Activated T-cell treated with anti-CD3 and anti-CD28 coated beads for 24 hours (primary cell): ENCODE measurements at regions not wholly inside any gene's neighbourhood (a gene's known extent, or its start where the extent isn't known, plus 50 kb on each side); places are given as distances from the start of the nearest gene placed in this dataset.

Experiments
- DNase-seq: peaks from one replicate; pipeline ENCODE4 v3.0.0-alpha.2; 2020; ENCODE audit warnings: low read depth

DNA sequence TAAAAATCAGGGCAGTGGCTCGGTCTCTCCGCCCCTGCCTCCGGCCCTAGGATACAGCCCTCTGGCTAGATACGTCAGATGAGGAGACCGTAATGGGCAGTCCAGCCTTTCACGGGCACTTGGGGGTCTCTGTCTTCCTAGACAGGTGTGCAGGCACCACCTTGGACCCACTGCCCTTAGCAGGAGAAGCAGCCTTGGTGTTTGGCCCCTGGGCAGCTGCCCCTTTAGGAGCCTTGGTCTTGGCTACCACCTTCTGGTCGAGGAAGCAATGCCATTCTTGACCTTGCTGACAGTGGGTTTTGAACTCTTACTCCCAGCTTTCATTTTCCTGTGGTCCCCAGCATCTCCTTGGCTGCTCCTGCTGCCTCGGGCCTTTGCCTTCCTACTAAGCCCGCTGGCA, 149.7 kb upstream of the FRMD4B start:
- no peak for DNase-seq

DNA sequence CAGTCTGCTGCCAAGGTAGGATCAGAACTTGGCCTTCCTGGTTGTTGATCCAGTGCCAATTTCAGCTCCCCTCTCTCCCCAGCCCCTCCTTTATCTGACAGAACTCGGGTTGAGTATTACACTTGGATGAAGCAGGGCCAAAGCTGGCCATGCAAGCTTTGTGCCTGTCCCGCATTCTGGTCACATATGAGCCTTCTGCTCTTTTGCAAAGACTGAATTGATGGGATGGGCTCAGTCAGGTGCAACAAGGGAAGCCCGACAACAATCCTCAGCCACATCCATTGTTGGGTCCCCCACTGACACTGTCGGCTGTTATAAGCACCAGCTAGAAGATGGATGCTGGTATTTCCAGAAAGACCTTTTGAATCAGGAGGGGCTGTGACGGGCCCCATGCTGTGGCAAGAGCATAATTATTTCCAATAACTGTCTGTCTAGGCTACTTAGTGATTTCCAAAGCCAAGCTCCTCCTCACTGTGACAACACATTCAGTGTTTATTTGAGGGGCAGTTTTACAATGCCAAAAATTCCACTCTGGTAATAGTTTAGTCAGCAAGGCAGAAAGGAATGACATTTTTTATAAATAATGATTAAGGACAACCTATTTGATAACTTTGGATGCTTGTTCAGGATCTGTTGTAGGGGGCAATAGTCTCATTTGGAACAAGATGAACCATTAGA, 146.8 kb upstream of the FRMD4B start:
- no peak for DNase-seq

DNA sequence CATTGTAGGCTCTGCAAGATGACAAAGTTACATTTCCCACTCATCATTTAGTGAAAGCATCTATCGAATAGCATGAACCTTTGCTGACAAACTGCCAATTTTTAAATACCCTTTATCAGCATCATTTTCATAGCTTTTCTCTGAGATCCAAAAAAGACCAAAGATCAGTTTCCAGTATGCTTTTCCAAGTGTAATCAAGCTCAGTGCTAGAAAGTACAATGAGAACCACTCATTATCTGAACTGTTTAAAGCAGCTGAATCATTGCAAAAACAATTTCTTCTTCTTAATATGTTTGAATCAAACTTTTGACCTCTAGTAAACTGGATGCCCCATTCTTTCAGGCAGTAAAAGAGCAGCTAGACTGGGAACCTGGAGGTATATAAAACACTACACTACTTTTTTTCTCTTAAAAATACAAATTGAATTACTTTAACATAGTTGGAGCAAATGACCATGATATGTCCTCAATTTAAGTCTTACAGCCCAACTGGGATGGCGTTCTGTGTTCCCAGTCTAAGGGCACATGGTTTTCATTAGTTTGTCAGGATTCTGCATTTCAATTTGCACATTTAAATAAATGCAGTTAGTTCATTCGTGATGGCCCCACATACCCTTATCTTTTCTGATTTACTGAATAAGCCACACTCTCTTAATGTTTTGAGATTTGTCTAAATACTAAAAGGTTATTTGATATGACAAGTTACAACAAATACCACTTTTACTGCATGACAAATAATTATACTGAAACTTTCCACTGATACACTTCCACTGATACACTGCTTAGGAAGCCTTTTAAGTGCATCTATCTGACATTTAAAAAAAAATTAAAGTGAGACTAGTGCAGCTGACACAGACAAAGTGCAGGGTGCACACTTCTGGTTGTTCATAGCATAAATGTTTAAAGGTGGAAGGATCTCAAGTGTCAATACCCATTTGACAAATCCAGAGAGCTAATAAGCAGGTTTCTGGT, 146.0 kb upstream of the FRMD4B start:
- no peak for DNase-seq

DNA sequence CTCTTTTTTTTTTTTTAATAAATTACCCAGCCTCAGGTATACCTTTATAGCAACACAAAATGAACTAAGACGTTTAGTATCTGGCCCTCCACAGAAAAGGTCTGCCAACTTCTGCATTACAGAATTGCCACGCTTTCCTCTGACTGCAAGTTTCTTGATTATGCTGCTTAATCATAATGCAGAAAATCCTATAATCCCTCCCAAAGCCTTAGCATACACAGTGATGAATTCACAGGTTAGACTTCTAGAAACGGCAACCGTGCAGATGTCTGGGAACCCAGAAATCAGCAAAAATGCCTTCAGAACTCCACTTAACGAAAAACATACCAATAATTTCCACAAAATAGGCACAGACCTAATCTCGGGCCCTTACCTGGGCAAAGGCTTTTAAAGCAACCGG, 144.7 kb upstream of the FRMD4B start:
- no peak for DNase-seq

DNA sequence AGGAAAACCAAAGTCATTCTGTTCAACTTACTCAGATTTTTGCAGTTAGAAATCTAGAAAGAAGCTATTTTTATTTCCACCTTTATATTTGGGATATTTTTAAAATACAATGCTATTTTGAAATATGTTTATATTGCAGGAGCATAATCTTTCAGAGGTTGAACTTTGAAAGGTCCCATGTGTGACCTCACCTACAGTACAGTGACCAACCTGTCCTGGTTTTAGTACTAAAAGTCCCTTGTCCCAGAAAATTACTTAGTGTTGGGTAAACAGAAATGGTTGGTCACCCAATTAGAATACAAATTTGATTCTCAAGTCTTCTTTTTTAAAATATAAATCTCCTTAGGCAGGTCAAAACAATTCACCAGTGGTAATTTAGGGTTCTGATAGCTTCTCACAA, 141.6 kb upstream of the FRMD4B start:
- DNase-seq = no peak

DNA sequence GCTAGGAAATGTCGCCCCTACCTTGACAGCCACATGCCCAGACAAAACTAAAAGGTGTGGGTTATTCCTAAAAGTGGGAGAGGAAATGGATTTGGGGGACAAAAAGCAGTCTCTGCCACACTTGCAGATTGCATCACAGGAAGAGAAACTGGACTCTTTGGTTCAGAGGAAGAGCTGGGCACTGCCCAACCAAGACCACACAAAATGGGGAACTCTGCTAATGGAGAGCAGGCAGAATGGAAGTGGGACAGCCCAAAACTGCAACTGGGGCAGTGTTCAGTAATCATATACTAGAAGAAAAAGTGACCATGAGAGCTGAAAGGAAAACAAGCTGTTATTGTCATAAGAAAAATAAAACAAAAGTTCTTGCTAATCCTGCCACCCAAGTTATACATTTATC, 138.9 kb upstream of the FRMD4B start:
- DNase-seq = no peak

DNA sequence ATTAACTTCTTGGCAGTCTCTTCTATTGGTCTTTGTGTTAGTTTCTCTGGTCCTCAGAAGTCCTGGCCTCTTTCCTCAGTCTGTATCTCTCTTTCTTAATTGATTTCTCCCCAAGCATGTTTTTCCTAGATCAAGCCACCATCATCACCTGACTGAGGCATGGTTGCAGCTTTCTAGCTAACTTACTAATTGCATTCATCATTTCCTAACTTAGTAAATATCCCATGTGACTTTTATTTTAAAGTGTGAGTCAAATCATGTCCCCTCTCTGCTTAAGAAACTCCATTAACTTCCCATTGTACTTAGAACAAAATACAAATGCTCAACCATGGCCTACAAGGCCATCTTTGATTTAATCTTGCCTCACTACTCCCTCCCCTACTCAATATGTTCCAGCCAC, 135.4 kb upstream of the FRMD4B start:
- no peak for DNase-seq

DNA sequence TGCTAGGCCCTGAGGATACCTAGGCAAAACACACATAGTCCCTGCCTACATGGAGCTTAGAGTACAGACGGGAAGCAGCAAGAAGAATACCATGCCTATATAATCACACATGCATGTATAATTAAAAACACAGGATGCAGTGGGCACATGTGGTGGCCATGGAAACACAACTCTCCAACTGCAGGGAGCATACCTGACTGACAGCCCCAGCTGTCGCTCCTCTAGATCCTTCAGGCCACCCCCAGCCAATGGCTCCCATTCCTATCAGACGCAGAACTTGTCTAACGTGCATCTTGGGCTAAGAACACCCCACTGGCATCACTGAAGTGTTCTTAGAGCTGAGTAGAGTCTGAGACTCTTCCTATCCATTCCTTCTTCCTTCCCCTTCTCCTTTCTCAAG, 125.5 kb upstream of the FRMD4B start:
- no peak for DNase-seq

DNA sequence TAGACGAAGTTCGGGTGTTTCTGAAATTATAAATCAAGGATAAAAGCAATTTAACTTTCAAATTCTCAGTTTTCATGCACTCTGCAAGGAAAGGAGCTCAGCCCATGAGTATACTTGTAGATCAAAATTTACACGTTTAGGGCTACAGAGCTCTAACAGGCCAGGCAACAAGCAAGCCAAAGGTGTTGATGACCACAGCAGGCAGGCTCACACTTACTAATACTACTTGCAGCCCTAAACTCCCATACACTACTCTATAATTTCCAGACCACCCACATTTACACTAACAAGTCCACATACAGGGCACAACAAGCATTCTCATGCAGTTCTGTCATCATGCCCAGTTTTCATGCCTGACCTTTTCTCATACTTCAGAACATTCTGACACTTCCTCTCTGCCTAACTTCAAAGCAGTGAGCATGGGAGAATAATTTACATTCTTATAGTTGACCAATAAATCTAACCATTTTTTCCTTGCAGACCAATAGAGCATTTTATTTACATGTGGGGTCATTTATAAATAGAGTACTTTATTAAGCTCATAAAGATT, 124.7 kb upstream of the FRMD4B start:
- no peak for DNase-seq

DNA sequence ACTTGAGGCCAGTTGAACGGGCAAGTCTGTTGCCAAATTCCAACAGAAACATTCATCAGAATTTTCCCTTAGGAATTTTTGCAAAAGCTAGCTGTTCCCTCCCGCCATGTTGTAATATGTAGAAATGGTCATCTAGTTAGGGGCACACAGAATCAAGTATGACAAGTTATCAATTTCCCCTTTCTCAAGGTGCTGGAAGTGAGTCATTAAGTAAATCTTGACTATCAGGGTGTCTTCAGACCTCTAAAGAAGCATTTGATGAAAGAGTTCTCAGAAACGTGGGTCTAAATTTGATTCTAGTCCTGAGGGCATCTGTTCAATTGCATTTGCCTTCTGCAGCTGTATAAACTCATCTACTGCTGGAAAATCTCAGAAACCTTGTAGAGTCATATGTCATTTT, 123.4 kb upstream of the FRMD4B start:
- no peak for DNase-seq

DNA sequence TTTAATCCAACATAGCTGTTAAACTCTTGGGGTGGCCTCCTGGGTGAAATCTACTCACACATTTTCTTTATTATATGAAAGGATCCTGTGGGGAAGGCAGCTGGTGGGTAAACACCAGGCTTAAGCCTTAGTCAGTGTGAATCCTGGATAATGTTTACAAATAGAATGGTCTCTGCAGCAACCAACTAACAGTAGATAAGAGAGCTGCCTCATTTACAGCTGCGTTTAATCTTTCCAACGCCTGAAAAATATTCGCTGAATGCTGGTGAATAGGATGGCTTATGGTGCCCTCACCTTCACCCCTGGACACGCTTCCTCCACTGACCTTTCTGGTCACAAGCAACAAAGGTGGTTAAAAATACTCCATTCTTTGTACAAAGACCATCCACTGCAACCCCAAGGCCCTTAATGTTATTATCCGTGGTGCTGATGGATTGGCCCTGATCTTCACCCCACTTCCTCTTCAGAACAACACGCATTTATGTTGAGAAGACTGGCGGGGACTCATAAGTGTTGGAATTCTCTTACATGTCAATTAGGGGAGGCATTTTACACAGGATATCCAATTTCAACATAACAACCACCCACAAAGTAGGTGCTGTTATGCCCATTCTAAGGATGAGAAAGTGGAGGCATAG, 120.0 kb upstream of the FRMD4B start:
- no peak for DNase-seq

DNA sequence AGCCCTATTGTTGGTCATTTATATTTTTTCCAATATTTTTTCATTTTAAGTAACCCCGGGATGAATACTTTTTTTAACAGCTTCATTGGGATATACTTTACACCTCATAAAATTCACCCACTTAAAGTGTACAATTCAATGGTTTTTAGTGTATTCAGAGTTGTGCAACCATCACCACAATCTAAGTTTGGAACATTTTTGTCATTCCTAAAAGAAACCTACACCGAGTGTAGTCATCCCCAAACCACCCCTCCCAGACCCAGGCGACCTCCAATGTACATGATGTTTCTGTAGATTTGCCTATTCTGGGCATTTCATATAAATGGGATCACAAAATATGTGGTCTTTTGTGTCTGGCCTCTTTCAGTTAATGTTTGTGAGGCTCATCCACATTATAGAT, 118.3 kb upstream of the FRMD4B start:
- no peak for DNase-seq

DNA sequence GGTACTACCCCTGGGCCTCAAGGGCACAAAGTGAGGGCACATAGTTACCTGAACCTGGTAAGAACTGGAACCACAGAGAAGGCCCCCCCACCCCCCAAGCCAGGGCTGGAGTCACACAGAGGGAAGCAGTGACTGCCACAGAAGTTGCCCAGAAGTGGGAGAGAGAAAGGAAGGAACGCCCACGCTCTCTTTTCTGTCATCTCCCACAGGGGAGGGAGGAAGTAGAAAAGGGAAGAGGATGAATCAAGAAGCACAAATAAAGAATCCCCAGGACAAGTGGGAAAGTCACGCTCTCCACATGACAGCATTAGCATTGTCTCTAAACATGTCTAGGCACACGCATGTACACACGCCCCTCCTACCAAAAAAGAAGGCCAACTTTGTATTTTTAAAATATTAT, 114.7 kb upstream of the FRMD4B start:
- no peak for DNase-seq

DNA sequence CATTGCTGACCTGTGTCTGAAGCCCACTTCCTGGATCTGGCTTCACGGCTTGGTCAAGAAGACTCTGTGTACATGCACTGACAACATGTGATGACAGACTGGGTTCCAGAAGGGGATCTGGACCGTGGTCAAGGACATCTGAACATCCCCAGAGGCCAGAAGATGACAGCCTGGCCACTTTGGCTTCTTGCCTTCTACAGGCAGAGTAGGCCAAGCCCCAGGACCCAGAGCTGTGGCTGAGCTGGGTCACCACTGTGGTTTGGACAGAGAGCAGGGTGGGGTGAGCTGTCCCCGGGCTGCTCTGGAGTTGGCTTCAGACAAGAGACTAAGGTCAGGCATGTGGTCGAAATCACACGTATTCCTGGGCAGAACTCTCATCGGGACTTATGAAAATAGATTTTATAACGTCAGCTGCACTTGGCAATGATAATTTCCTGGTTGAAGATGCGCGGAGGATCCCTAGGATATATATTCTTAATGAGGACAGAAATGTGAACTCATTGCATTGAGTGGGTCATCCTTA, 114.1 kb upstream of the FRMD4B start:
- no peak for DNase-seq

DNA sequence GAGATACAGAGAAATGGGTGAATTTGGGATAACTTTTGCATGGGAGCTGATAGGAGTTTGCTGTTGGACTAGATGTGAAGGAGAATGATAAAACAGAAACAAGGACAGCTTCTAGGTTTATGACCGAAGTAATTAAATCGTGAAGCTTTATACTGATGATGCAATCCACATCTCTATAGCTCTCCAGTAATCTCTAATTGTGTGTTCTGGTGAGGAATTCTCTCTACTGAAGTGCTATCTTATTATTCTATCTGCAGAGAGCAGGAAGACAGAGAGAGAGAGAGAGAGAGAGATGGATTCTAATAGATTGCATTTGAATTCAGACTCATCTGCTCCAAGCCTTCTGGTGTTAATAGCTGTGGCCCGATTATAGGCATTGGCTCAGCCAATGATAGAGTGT, 113.5 kb upstream of the FRMD4B start:
- DNase-seq = no peak

DNA sequence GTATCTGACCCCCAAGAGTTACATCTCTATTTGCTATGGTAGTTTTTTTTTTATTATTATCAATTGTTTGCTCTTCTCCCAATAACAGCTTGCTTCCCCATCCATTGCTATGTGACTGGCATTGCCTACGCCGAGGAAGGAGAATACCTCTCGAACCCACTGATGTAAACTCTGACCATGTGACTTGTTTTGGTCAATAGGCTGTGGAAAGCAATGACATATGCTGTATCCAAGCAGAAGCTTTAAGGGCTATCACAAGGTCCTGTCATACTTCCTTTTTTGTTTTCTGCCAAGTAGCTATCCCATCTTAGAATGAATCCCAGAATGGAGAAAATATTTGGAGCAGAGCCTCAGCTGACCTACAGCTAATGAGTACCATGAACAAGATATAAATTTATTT, 111.0 kb upstream of the FRMD4B start:
- no peak for DNase-seq

DNA sequence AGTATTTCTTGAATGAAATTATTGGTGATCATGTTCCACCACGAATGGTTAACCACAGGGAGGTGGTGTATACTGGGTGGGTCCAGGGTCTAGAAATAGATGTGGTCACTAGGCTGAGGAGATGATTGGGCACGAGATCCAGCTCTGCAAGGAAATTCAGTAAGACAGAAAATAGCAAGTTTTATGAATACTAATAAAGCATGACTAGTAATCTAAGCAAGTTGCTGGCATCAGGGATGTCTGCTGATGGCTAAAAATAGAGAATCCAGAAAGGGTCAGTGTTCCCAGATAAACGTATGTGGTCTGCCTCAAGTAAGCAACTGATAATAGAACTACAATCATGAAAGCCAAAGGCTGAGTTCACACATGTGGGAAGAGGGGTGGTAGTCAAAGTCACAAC, 108.3 kb upstream of the FRMD4B start:
- DNase-seq = no peak

DNA sequence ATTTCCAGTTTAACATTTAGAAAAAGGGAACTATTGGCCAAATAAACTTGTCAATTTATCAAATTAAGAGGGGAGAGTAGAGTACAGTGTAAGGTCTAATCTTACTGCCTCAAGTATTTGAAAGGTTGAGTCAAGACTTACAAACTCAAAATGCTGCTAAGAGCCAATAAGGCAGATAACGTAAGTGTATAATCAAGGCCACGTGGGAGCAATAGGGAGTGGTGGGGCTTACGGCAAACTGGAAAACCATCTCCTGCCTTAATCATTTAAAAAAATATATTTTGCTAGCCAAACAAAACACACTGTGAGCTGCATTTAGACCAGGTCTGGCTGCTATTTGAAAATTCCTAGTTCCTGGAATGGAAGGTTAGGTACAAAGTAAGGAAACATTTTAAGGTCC, 107.3 kb upstream of the FRMD4B start:
- no peak for DNase-seq

DNA sequence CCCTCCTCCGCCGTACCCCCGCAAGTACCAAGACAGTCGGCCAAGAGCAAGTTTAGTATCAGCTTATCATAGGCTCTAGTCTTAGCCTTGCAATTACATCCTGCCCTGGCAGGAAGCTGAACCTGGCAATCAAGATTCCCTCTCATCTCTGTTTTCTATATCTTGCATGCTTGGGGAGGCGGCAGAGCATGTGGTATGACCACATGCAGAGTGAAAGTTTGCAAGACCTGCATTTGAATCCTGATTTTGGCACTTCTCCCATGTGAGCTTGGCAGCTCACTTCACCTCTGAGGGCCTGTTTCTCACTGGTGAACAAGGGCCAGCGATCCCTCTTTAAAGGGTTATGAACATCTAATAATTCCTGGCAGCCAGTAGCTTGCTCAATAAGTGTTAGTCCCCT, 106.1 kb upstream of the FRMD4B start:
- no peak for DNase-seq

DNA sequence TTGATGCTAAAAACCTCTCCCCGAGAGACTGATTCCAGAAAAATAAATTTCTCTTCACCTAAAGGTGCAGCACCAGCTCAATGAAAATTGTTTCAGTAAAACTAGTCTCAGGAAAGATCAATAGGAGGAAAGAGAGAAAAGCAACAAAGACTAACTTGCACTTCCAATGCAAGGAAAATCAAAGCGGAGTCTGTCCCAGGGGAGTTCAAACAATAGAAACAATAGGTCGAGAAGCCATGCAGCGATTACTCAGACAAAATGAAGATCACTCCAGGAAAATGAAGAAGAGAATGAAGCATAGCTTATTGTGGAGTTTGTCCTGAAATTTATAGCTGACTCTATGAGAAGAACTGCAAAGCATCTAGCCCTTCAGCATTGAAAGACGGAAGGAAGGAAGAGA, 105.1 kb upstream of the FRMD4B start:
- no peak for DNase-seq

DNA sequence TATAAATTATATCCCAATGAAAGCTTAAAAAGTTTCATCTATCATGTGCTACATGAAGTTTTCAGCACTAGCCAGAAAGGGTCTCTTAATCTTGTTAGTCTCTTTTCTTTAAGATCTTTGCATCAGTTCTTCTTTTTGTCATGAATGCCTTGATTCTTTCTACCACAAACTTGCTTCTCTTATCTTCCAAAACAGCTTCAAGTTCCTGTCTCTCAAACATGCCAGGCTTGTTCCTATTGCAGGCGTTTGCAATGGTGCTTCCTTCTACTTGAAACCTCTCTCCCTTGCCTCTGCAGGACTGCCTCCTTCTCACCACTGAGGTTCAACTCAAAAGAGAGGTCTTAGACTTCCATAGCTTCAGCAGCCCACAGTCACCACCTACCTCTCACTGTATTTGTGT, 104.3 kb upstream of the FRMD4B start:
- DNase-seq = no peak

DNA sequence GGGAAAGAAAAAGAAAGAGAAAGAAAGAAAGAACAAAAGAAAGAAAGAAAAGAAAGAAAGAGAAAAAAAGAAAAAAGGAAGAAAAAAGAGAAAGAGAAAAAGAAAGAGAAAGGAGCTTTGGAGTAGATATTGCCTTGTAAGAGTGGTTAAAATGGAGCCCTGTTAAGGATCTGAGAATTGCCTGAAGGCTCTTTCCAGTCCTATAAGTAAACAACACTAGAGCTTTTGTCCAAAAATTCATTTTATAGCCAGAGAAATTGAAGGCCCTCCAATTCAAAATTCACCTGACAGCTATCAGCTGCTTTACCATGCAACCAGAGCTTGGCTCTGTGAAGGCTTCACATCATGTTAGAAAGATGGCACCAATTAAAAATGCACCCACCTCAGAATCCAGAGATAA, 102.1 kb upstream of the FRMD4B start:
- no peak for DNase-seq

DNA sequence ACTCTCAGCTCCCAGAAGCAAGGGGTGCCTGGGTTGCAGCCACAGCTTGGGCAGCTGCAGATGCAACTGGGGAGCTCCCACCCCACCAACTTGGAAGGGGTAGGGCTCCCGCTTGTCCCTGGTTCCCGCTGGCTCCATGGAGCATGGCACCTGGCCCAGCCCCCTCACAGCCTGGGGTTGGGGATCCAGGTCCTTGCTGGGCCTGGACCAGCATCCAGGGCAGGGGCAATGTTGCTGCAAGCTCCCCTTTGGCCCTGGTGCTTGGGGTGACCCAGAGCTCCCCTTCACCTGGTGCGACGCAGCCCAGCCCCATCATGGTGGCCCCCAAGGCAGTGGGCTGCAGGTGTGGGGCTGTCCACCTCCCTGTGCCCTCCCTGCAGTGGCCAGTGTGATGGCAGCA, 99.6 kb upstream of the FRMD4B start:
- DNase-seq = no peak
